SKM-1 (cell line): ENCODE measurements at regions not wholly inside any gene's neighbourhood (a gene's known extent, or its start where the extent isn't known, plus 50 kb on each side); places are given as distances from the start of the nearest gene placed in this dataset.
"Not testable (repeated sequence)": the region's sequence is repeated elsewhere in the genome, so short reads cannot be mapped to it uniquely, and the experiment has no call there.

ENCODE experiments used
- DNase-seq: peaks from one replicate; lab custom pipeline; 2025; ENCODE audit not compliant: unreplicated experiment; lab: John Stamatoyannopoulos, UW

DNA sequence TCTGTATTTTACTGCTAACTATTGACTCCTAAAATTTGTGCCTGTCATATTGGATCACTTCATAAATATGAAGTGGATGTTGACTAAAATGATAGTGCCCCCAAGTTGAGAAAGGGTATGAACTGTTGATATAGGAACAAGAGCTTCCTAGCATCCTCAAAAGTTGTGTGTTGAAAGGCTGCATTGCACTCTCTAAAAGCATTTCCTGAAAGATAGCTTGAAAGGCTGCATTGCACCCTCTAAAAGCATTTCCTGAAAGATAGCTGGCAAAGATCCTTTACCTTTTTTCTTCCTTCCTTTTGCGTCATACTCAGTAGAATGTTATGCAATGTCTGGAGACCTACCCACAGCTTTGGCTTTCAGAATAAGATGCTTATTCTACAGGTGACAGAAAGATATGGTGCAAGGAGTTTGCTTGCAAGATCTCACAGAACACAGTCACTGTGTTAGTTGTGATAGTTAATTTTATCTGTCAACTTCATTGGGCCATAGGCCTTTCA is 274.6 kb upstream of the GALNTL6 start:
- DNase-seq: no peak

DNA sequence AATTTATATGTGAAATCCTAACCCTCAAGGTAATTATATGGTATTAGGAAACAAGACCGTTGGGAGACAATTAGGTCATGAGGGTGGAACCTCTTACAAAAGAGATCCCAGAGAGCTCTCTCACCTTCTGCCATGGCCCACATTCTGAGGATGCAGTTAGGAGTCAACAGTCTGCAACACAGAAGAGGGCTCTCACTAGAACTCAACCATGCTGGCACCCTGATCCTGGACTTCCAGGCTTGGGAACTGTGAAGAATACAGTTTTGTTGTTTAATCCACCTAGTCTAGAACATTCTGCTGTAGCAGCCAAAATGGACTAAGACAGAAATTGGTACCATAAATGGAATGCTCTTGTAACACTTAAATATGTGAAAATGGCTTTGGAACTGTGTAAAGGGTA is 278.8 kb upstream of the GALNTL6 start:
- no peak for DNase-seq

- no peak for DNase-seq
Observed at GRCh38 chr4:171532968-171533367, 280.2 kb upstream of the GALNTL6 start.

DNA sequence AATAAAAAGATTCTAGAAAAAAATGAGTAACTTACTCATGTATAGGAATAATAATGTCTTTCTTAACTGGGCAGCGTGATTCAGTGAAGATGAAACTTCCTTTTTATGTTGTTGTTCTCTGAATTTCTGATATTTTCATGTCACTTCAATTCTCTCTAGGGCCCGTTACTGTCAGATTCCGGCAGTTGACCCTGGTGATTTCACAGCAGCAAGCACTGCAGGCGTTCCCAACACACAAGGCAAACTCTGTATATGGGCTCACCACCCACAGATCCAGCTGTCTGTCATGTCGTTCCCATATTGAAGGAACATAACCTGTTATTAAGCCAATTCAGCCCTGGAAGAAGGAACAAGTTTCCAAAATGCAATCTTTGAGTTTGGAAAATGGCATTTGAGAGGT is 288.3 kb upstream of the GALNTL6 start:
- DNase-seq: no peak

DNA sequence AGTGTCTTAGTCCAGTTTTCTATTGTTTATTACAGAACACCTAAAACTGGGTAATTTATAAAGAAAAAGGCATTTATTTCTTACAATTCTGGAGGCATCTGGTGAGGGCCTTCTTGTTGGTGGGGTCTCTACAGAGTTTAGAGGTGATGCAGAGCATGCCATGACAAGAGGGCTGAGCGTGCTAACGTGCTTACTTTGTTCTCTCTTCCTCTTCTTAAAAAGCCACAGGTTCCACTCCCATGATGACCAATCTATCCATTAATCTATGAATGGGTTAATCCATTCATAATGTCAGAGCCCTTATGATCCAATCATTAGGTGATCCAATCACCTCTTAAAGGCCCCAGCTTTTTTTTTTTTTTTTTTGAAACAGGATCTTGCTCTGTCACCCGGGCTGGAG is 291.5 kb upstream of the GALNTL6 start:
- no peak for DNase-seq

DNA sequence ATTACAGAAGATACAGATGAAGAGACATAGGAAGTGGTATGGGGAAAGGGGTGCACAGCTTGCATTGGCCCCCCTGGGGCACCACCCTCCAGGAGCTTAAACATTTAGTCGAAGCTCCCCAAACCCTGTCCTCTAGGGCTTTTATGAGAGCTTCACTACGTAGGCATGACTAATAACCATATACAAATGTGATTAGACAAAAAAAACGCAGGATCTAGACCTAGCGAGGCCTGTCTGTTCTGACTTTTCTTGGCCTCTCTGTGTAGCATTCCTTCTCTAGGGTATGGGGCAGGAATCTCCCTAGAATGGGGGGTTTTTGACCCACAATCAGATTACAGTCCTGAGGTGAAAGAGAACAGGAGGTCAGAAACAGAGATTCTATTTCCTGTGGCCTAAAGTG is 293.7 kb upstream of the GALNTL6 start:
- DNase-seq: no peak

- no peak for DNase-seq
Observed at GRCh38 chr4:171517883-171518282, 295.3 kb upstream of the GALNTL6 start.

DNA sequence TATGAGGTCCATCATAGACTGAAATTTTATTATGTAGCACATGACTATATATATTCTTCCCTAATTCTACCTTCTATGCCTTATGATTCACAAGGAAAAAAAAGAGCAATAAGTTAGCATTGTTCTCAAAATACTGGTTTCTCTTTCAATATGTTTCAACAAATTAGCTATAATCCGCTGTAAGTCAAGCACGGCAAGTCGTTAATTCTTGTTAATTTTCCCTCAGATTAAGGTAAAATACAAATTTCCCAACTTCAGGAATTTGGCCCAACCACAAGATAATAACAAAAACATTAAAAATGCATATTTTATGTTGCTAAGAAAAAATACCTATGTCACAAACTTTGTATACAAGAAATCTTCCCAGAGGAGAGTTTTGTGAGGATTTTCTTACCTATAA is 296.5 kb upstream of the GALNTL6 start:
- no peak for DNase-seq

- no peak for DNase-seq
Observed at GRCh38 chr4:171484681-171485080, 328.5 kb upstream of the GALNTL6 start.

DNA sequence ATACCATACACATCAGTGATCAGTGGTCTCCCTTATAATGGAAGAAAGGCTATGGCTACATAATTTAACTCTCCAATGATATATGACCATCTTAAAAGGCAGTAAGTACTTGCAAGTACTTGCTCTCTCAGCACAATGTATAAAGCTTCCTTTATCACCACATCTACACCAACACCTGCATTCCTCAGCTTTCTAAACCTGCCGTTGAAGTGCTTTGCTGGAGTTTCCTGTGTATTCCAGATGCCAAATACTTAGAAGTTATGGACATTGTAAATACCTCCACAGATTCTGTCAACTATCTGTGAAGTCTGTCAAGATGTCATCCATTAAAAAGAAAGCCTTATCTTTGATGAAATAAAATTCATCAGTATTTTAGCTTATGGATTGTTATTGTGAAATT is 335.0 kb upstream of the GALNTL6 start:
- DNase-seq: no peak

DNA sequence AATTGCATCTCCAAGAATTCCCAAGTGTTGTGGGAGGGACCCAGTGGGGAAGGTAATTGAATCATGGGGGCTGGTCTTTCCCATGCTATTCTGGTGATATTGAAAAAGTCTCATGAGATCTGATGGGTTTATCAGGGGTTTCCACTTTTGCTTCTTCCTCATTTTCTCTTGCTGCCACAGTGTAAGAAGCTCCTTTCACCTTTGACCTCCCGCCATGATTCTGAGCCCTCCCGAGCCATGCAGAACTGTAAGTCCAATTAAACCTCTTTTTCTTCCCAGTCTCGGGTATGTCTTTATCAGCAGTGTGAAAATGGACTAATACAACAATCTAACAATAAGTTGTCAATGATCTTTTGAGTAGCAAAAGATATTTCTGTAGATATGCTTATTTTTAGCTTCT is 338.1 kb upstream of the GALNTL6 start:
- DNase-seq: not testable (repeated sequence)

- DNase-seq: no peak
Observed at GRCh38 chr4:171473155-171473554, 340.0 kb upstream of the GALNTL6 start.

DNA sequence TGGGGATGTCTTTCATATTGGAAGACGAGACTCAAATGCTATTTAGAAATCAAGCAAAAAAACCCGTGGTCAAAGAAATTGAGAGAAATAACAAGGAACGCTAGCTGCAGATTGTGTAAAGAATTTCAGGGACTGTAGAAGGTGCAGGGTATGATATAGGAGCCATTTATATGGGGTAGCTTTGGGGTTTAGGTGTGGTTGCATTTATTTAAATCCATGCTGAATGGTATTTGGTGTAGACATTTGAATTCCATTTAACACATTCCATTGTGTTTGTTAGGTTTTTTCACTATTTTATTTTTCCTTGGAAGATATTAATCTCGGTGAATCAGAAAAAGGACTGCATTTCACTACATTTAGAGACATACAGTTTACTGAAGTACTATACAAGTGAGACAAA is 341.0 kb upstream of the GALNTL6 start:
- no peak for DNase-seq

DNA sequence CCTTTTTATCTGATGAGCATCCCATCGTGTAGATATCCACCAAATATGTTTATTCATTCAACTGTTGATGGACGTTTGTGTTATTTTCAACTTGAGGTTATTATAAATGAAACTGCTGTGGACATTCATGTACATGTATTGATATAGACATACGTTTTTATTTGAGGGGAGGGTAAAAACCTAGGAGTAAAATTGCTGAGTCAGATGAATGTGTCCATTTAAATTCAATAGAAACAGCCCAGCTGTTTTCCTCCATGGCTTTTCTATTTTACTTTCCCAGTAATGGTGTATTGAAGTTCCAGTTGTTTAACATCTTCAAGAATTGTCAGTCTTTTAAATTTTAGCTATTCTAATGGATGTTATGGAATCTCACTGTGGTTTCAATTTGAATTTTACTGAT is 348.7 kb upstream of the GALNTL6 start:
- no peak for DNase-seq

- no peak for DNase-seq
Observed at GRCh38 chr4:171461191-171461590, 352.0 kb upstream of the GALNTL6 start.

- no peak for DNase-seq
Observed at GRCh38 chr4:171448919-171449481, 364.2 kb upstream of the GALNTL6 start.

- DNase-seq: no peak
Observed at GRCh38 chr4:171448358-171448757, 364.8 kb upstream of the GALNTL6 start.

GRCh38 chr4:171441300-171441941 is 371.8 kb upstream of the GALNTL6 start:
- DNase-seq: no peak

DNA sequence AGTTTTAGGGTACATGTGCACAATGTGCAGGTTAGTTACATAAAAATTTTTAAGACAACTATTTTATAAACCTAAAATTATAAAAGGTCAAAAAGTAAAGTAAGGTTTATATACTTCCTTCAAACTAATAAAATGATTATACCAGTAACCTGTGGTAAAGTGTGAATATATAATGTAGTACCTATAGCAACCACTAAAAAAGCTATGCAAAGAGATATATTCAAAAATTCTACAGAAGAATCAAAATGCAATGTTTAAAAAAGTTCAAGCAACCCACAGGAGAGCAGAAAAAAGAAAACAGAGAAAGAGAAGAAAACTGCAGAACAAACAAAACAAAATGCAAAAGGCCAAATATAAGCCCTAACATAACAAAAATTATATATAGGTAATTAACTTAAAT is 379.5 kb upstream of the GALNTL6 start:
- no peak for DNase-seq

DNA sequence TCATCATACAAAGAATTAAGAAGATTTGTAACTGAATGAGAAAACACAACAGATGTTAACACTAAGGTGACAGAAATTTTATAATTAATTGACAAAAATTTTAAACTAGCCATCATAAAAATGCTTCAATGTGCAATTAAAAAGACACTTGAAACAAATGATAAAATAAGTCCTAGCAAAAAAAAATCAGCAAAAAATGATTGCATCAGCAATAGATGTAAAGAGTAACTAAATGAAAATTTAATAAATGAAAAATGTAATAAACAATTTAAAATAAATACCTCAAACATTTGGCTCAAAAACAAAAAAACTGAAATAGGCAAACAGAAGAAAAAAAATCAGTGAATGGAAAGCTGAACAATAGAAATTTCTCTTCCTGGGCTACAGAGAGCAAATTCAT is 380.7 kb upstream of the GALNTL6 start:
- DNase-seq: no peak

DNA sequence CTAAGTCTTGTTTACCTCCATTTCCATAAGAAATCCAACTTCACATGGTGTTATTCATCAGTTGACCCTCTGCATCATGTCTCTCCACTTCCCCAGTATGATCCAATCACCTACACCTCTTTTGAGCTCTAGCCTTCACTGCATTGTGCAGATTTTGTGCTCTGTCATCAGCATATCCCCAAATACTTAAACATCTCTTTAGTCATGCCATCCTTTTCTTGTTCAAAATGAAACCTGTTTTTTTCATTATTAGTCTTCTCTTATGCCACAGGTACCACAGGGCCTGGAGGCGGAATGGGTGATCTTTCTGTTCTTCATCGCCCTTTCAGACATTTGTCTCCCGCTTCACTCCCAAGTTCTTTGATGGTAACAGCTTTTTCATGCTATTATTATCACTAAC is 382.7 kb upstream of the GALNTL6 start:
- no peak for DNase-seq

DNA sequence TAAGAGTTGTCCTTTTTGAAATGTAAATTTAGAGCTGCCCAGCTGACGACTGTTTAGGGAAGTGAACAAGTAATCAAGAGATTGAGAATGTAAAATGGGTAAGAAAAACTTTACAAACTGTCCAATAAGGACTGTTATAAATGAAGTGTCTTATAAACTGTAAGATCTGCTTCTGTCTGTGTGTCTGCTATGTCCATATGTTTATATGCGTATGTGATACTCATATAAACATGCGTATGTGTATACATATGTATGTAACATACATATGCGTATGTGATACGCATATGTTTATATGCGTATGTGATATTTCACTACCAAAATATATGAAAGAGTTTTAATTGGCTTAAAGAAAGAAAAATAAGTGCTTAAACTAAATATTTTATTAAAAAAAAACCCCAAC is 416.0 kb upstream of the GALNTL6 start:
- DNase-seq: no peak

DNA sequence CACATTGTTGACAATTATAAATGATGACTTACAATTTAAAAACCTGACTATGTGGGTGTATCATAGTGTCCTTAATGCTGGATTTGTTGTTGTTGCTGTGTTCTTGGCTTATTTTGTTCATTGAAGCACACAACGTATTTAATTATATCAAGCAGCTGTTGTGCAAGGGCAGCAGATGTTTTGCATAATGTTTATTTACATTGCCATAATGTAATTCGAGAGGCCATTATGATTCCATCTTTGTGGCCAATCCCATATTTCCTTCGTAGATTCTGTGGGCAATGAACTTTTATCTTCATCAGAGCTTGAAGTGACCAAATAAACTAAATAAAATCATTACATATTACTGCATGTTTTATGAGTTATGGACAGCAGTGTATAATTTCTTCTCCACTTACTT is 422.6 kb upstream of the GALNTL6 start:
- DNase-seq: no peak
